Gastrocnemius medialis (tissue), 4 donors: ENCODE measurements at regions not wholly inside any gene's neighbourhood (a gene's known extent, or its start where the extent isn't known, plus 50 kb on each side); places are given as distances from the start of the nearest gene placed in this dataset.

Experiments
- ATAC-seq, 2 donors: fragments of 150-250 bp; one replicate each; pipeline ENCODE4 v1.9.1; 2016
- DNase-seq, 2 donors: peaks; one replicate each; pipeline ENCODE4 v3.0.0-alpha.2; 2019
- H3K27ac ChIP-seq, 4 donors: fragments of 200-600 bp; sonication (generic); 1 replicate in 1 of 4; 2 replicates in 3 of 4; pipeline ENCODE4 v1.5.1; 2016 to 2018; ENCODE audit warnings: mild to moderate bottlenecking in 2 of 4, moderate library complexity in 1 of 4
- H3K27me3 ChIP-seq, 3 donors: fragments of 200-600 bp; sonication (generic) in 2 of 3; 1 replicate in 1 of 3; 2 replicates in 2 of 3; pipeline versions ENCODE4 v1.5.1 to v1.6.0; 2016 to 2019; ENCODE audit warnings: mild to moderate bottlenecking in 1 of 3, moderate library complexity in 1 of 3
- H3K36me3 ChIP-seq, 2 donors: fragments of 200-600 bp; sonication (generic) in 1 of 2; one replicate each; pipeline ENCODE4 v1.5.1; 2017 to 2018
- H3K4me1 ChIP-seq, 2 donors: fragments of 200-600 bp; sonication (generic) in 1 of 2; one replicate each; pipeline ENCODE4 v1.5.1; 2016 to 2017; ENCODE audit warnings: mild to moderate bottlenecking in 2 of 2
- H3K4me3 ChIP-seq, 4 donors: fragments of 200-600 bp; sonication (generic) in 3 of 4; 1 replicate in 1 of 4; 2 replicates in 3 of 4; pipeline ENCODE4 v1.5.1; 2016 to 2019; ENCODE audit warnings: mild to moderate bottlenecking in 2 of 4
- H3K9me3 ChIP-seq, 3 donors: fragments of 200-600 bp; sonication (generic) in 2 of 3; 1 replicate in 1 of 3; 2 replicates in 2 of 3; pipeline ENCODE4 v1.5.1; 2016 to 2019
- CTCF ChIP-seq, 5 experiments: fragments of 450-650 bp in 3 of 5; fragments of 200-600 bp in 2 of 5; sonication (generic) in 2 of 5; IDR thresholded peaks in 4 of 5; conservative IDR thresholded peaks in 1 of 5; 1 replicate in 4 of 5; 2 replicates in 1 of 5; pipeline ENCODE4 v1.5.1; 2016 to 2019; ENCODE audit warnings: antibody characterized with exemption in 5 of 5, mild to moderate bottlenecking in 3 of 5, moderate library complexity in 3 of 5
- POLR2A ChIP-seq, 2 donors: fragments of 450-650 bp; IDR thresholded peaks; one replicate each; pipeline ENCODE4 v1.6.1; 2017; ENCODE audit warnings: antibody characterized with exemption in 2 of 2, mild to moderate bottlenecking in 2 of 2, moderate library complexity in 2 of 2
- in situ Hi-C, 4 donors: fragments of 200-750 bp; cut with MboI; loops; one replicate each; pipeline versions ENCODE4 v1.15.0 to v1.8.0; 2017; ENCODE audit warnings: low sequenced_read_pairs in 4 of 4
- intact Hi-C: fragments of 100-400 bp; cut with DNase I; formaldehyde crosslinking; loops from one replicate; pipeline ENCODE4 v1.15.1; 2023; ENCODE audit warnings: low total_unique reads

DNA sequence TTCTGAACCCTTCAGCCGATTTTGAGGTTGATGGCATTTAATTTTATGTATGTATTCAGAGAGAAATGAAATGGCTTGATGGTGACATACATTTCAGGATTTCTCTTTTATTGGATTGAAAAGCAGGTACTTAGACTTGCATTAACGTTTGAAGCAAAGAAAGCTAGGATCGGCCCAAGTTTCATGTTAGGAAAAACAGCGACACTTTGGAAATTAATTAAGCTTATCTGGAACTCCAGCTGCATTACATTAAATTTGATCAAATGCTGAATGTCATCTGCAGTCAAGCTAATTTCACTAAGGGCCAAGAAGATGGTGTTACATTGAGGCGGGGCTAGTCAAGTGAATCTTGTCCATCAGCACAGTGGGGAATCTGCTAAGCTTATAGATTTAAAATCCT is 441.8 kb downstream of the IRS1 start:
- H3K27me3 ChIP-seq, result no peaks in the 10 kb centered on the region

GRCh38 chr2:226355600-226355999 is 444.0 kb downstream of the IRS1 start:
- Histone ChIP-seq H3K4me3 (no peak overlapping the region), H3K4me1 (peaks cover 30 to 33% of the 10 kb centered on the region in 2 donors), H3K36me3 (no peaks in the 10 kb centered on the region), H3K9me3 (no peaks in the 10 kb centered on the region), H3K27me3 (no peaks in the 10 kb centered on the region), H3K27ac (no peak overlapping the region)
- ATAC-seq, result no peak
- intact Hi-C loops (no loop called here), in situ Hi-C loops (no loop called here)
- no peak for DNase-seq
- TF ChIP-seq CTCF (IDR thresholded peaks at IDR 0.05 in 4 of 5, conservative IDR thresholded peaks at IDR 0.05 in 1 of 5), result no peak
- TF ChIP-seq POLR2A (IDR thresholded peaks at IDR 0.05), result no peak

More for the DNA sequence above, 441.8 kb downstream of the IRS1 start:
- H3K9me3 ChIP-seq, result no peaks in the 10 kb centered on the region
- no peak for TF ChIP-seq CTCF (IDR thresholded peaks at IDR 0.05 in 4 of 5, conservative IDR thresholded peaks at IDR 0.05 in 1 of 5)
- no peak for TF ChIP-seq POLR2A (IDR thresholded peaks at IDR 0.05)
- DNase-seq, result no peak
- H3K27ac ChIP-seq, result no peak overlapping the region
- peaks cover 26 to 28% of the 10 kb centered on the region in 2 donors for H3K4me1 ChIP-seq
- no peak for ATAC-seq
- no peaks in the 10 kb centered on the region for H3K36me3 ChIP-seq
- in situ Hi-C loops, result no loop called here
- intact Hi-C loops, result no loop called here
- no peak overlapping the region for H3K4me3 ChIP-seq

DNA sequence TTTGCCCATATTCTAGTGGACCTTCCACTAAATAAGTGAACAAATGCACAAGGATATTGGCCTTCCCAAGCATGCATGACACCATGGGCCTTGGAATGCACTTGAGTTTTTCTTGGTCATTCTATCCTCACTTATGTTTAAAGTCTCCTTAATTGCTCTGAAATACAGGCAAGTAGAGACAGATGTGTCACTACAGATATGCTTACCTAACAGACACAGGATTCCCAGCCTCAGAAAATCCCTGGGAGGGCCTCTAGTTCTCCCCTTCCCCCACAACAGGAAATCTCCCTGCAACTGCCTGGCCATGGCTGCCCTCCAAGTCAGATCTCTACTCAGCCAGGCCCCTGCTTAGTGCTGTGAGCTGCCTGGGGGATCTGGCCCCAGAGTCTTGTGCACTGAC is 445.2 kb downstream of the IRS1 start:
- no peak for TF ChIP-seq CTCF (IDR thresholded peaks at IDR 0.05 in 4 of 5, conservative IDR thresholded peaks at IDR 0.05 in 1 of 5)
- TF ChIP-seq POLR2A (IDR thresholded peaks at IDR 0.05), result no peak

DNA sequence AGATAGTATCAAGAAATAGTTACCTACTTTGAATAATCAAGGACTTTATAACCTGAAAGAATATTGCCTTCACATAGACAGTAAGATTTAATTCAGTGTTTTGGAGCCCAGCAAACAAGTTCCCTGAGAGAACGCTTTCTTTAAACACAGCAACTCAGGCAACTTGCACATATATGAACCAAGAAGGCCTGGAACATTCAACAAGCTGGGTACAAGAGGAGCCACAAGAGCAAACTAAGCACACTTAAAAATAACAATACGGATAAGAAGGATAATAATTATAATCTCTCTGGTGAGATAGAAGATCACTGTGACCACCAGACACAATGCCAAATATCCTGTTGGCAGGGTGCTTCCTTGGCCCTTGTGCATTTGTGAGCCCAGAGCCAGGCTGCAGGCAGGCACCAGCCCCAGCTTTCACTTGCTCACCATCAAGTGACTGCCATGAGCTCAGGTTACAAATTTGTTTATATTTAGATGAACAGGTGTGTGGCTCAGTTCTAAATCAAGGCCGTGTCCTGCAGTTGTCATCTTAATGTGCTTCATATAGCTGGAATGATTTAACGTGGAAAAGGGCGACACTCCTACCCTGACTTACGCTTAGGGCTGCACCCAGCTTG is 446.6 kb downstream of the IRS1 start:
- peaks cover 20% of the 10 kb centered on the region in 2 donors for H3K4me1 ChIP-seq
- no peaks in the 10 kb centered on the region for H3K36me3 ChIP-seq
- no peaks in the 10 kb centered on the region for H3K27me3 ChIP-seq
- in situ Hi-C loops (no loop called here), intact Hi-C loops (loop anchor here (1.0 kb wide), 1 partner anchor 33 kb away; no protein-coding TSS in a partner anchor)
- TF ChIP-seq POLR2A (IDR thresholded peaks at IDR 0.05) (no peak), CTCF (IDR thresholded peaks at IDR 0.05 in 4 of 5, conservative IDR thresholded peaks at IDR 0.05 in 1 of 5) (no peak)
- no peak overlapping the region for H3K4me3 ChIP-seq
- H3K27ac ChIP-seq, result peak overlapping the region; percentile 72 to 84 (median 73)
- DNase-seq, result peak; percentile 63 to 78
- H3K9me3 ChIP-seq, result no peaks in the 10 kb centered on the region
- ATAC-seq, result peak; percentile 98 to 99

More for the DNA sequence above, 445.2 kb downstream of the IRS1 start:
- Histone ChIP-seq H3K4me1 (peaks cover 30 to 33% of the 10 kb centered on the region in 2 donors), H3K27me3 (no peaks in the 10 kb centered on the region), H3K9me3 (no peaks in the 10 kb centered on the region), H3K36me3 (no peaks in the 10 kb centered on the region), H3K27ac (peak overlapping the region; percentile 67 to 84 (median 72)), H3K4me3 (no peak overlapping the region)
- DNase-seq (peak in 1 of 2 donors; percentile 12), ATAC-seq (no peak)
- in situ Hi-C loops, result no loop called here
- intact Hi-C loops, result no loop called here

GRCh38 chr2:226351711-226352110 is 447.9 kb downstream of the IRS1 start:
- in situ Hi-C loops, result no loop called here
- Histone ChIP-seq H3K27ac (no peak overlapping the region), H3K36me3 (no peaks in the 10 kb centered on the region), H3K9me3 (no peaks in the 10 kb centered on the region), H3K27me3 (no peaks in the 10 kb centered on the region), H3K4me3 (no peak overlapping the region), H3K4me1 (peaks cover 18% of the 10 kb centered on the region in 2 donors)
- TF ChIP-seq CTCF (IDR thresholded peaks at IDR 0.05 in 4 of 5, conservative IDR thresholded peaks at IDR 0.05 in 1 of 5), result no peak
- DNase-seq (no peak), ATAC-seq (no peak)
- intact Hi-C loops, result no loop called here
